H1 (cell line): ENCODE measurements at regions not wholly inside any gene's neighbourhood (a gene's known extent, or its start where the extent isn't known, plus 50 kb on each side); places are given as distances from the start of the nearest gene placed in this dataset.

Experiments
- CTCF ChIA-PET: fragments of 300-600 bp; sonication (Branson Sonifier 250); formaldehyde crosslinking; loops from one replicate; lab custom pipeline; 2021; ENCODE audit not compliant: partially characterized antibody; lab: Charles Lee
- POLR2A ChIA-PET: fragments of 300-600 bp; sonication (Branson Sonifier 250); formaldehyde crosslinking; loops from one replicate; lab custom pipeline; 2021; ENCODE audit warnings: inconsistent platforms; ENCODE audit not compliant: partially characterized antibody; lab: Charles Lee
- DNase-seq, 2 experiments: peaks; one replicate each; pipeline versions ENCODE4 v3.0.0 to v3.0.0-alpha.2; 2010 to 2022; ENCODE audit warnings: low spot score in 2 of 2, low read depth in 1 of 2, mixed read lengths in 1 of 2
- FAIRE-seq: peaks from 2 replicates; lab custom pipeline; 2011; peaks lifted over from hg19 to GRCh38; lab: Jason Lieb, UNC
- H2AFZ ChIP-seq: 2 replicates; pipeline ENCODE4 v1.8.1; 2012; ENCODE audit warnings: low read length, inconsistent platforms
- H2AK5ac ChIP-seq: 2 replicates; pipeline ENCODE4 v1.6.1; 2013; ENCODE audit warnings: low read depth, low read length
- H2BK120ac ChIP-seq: replicated peaks from 2 replicates; pipeline ENCODE3; 2013; ENCODE audit warnings: low read depth, low read length, inconsistent platforms
- H2BK12ac ChIP-seq: 2 replicates; pipeline ENCODE4 v1.6.1; 2013; ENCODE audit warnings: low read depth, low read length
- H2BK15ac ChIP-seq: 2 replicates; pipeline ENCODE4 v1.6.1; 2013; ENCODE audit warnings: low read length
- H2BK20ac ChIP-seq: 2 replicates; pipeline ENCODE4 v1.6.1; 2013; ENCODE audit warnings: low read length
- H2BK5ac ChIP-seq: 2 replicates; pipeline ENCODE4 v1.6.1; 2013; ENCODE audit warnings: low read depth, low read length
- H3K14ac ChIP-seq: 2 replicates; pipeline ENCODE4 v1.6.1; 2013; ENCODE audit warnings: inconsistent platforms; ENCODE audit not compliant: insufficient read length
- H3K18ac ChIP-seq: 2 replicates; pipeline ENCODE4 v1.6.1; 2013; ENCODE audit warnings: low read length; ENCODE audit errors: extremely low read depth
- H3K23ac ChIP-seq: 2 replicates; pipeline ENCODE4 v1.6.1; 2013; ENCODE audit warnings: inconsistent platforms; ENCODE audit not compliant: insufficient read length
- H3K23me2 ChIP-seq: 2 replicates; pipeline ENCODE4 v1.6.1; 2013; ENCODE audit warnings: low read depth, low read length
- H3K27ac ChIP-seq: 2 replicates; pipeline ENCODE4 v1.6.1; 2011; ENCODE audit warnings: low read depth, low read length, inconsistent platforms
- H3K27me3 ChIP-seq, 4 experiments: replicated peaks in 1 of 4; 1 replicate in 1 of 4; 2 replicates in 3 of 4; pipeline versions ENCODE4 v1.6.1 to v1.8.1; 2011 to 2013; ENCODE audit warnings: low read length in 3 of 4, mild to moderate bottlenecking in 3 of 4, inconsistent platforms in 2 of 4, mixed read lengths in 2 of 4, moderate library complexity in 1 of 4; ENCODE audit not compliant: control insufficient read depth in 3 of 4, insufficient read depth in 3 of 4; ENCODE audit errors: extremely low read depth in 1 of 4
- H3K36me3 ChIP-seq, 4 experiments: 2 replicates each; pipeline versions ENCODE4 v1.6.1 to v1.8.1; 2011 to 2013; ENCODE audit warnings: mild to moderate bottlenecking in 4 of 4, low read length in 3 of 4, moderate library complexity in 2 of 4, control low read depth in 1 of 4, inconsistent platforms in 1 of 4; ENCODE audit not compliant: insufficient read depth in 4 of 4, control insufficient read depth in 2 of 4
- H3K4ac ChIP-seq: replicated peaks from 2 replicates; pipeline ENCODE3; 2013; ENCODE audit warnings: low read length, low read depth, mixed read lengths, inconsistent platforms; ENCODE audit not compliant: insufficient read length
- H3K4me1 ChIP-seq, 4 experiments: replicated peaks in 1 of 4; 1 replicate in 1 of 4; 2 replicates in 3 of 4; pipeline versions ENCODE4 v1.6.1 to v1.8.1; 2011 to 2013; ENCODE audit warnings: low read length in 3 of 4, inconsistent platforms in 2 of 4, mixed read lengths in 1 of 4; ENCODE audit not compliant: insufficient read depth in 4 of 4, control insufficient read depth in 3 of 4
- H3K4me2 ChIP-seq, 2 experiments: 2 replicates each; pipeline versions ENCODE4 v1.6.1 to v1.8.1; 2011 to 2013; ENCODE audit warnings: low read depth in 2 of 2, low read length in 2 of 2, control low read depth in 1 of 2, inconsistent platforms in 1 of 2, mild to moderate bottlenecking in 1 of 2; ENCODE audit not compliant: insufficient read depth in 1 of 2
- H3K4me3 ChIP-seq, 4 experiments: fragments of 200-600, 300-600 bp in 1 of 4; sonication (generic), shearing (Covaris generic), sonication (Bioruptor Twin) in 1 of 4; 2 replicates each; pipeline versions ENCODE4 v1.5.1 to v1.8.1; 2011 to 2016; ENCODE audit warnings: low read length in 4 of 4, low read depth in 3 of 4, control low read depth in 2 of 4, inconsistent platforms in 2 of 4, mild to moderate bottlenecking in 2 of 4, mixed read lengths in 1 of 4, moderate library complexity in 1 of 4; ENCODE audit not compliant: insufficient read depth in 2 of 4; ENCODE audit errors: extremely low read depth in 1 of 4
- H3K56ac ChIP-seq: replicated peaks from 2 replicates; pipeline ENCODE3; 2013; ENCODE audit warnings: low read depth, mild to moderate bottlenecking, mixed read lengths, low read length, inconsistent platforms; ENCODE audit not compliant: insufficient read length
- H3K79me1 ChIP-seq: 2 replicates; pipeline ENCODE4 v1.6.1; 2013; ENCODE audit warnings: low read depth, low read length, control low read depth
- H3K79me2 ChIP-seq, 2 experiments: 2 replicates each; pipeline versions ENCODE4 v1.6.1 to v1.8.1; 2012 to 2013; ENCODE audit warnings: low read length in 2 of 2, mild to moderate bottlenecking in 2 of 2, inconsistent platforms in 1 of 2; ENCODE audit not compliant: insufficient read depth in 2 of 2, control insufficient read depth in 1 of 2
- H3K9ac ChIP-seq, 4 experiments: replicated peaks in 1 of 4; 1 replicate in 1 of 4; 2 replicates in 3 of 4; pipeline versions ENCODE4 v1.6.1 to v1.8.1; 2011 to 2013; ENCODE audit warnings: low read depth in 3 of 4, low read length in 3 of 4, control low read depth in 2 of 4, mild to moderate bottlenecking in 2 of 4, moderate library complexity in 2 of 4, inconsistent platforms in 1 of 4; ENCODE audit errors: extremely low read depth in 1 of 4
- H3K9me3 ChIP-seq, 2 experiments: 2 replicates each; pipeline versions ENCODE4 v1.6.1 to v1.8.1; 2012 to 2013; ENCODE audit warnings: mild to moderate bottlenecking in 2 of 2, moderate library complexity in 2 of 2, control low read depth in 1 of 2, inconsistent platforms in 1 of 2, low read depth in 1 of 2, low read length in 1 of 2, mixed read lengths in 1 of 2; ENCODE audit not compliant: insufficient read depth in 2 of 2
- H4K20me1 ChIP-seq, 2 experiments: replicated peaks in 1 of 2; 2 replicates each; pipeline versions ENCODE3 to v1.8.1; 2011 to 2013; ENCODE audit warnings: inconsistent platforms in 2 of 2, low read length in 2 of 2, mild to moderate bottlenecking in 1 of 2; ENCODE audit not compliant: insufficient read depth in 2 of 2, control insufficient read depth in 1 of 2
- H4K5ac ChIP-seq: 2 replicates; pipeline ENCODE4 v1.6.1; 2013; ENCODE audit warnings: low read length, low read depth, mixed read lengths, inconsistent platforms; ENCODE audit not compliant: insufficient read length
- H4K8ac ChIP-seq: 2 replicates; pipeline ENCODE4 v1.8.0; 2013; ENCODE audit warnings: mild to moderate bottlenecking, moderate library complexity, low read length, inconsistent platforms; ENCODE audit not compliant: insufficient read depth; ENCODE audit errors: extremely low read depth
- H4K91ac ChIP-seq: replicated peaks from 2 replicates; pipeline ENCODE3; 2013; ENCODE audit warnings: low read length, mixed read lengths, inconsistent platforms; ENCODE audit not compliant: insufficient read length
- EGR1 ChIP-seq: IDR thresholded peaks from 2 replicates; pipeline ENCODE4 v1.6.1; 2011; ENCODE audit warnings: low read depth, low read length, borderline replicate concordance
- EZH2 ChIP-seq: fragments of 200-600 bp; sonication (generic); IDR thresholded peaks from 2 replicates; pipeline ENCODE4 v1.7.1; 2012; ENCODE audit warnings: low read depth, mild to moderate bottlenecking, moderate library complexity, low read length, inconsistent platforms; ENCODE audit not compliant: severe bottlenecking
- JUN ChIP-seq: IDR thresholded peaks from 2 replicates; pipeline ENCODE4 v1.6.1; 2011; ENCODE audit warnings: low read depth, mild to moderate bottlenecking, improper control_type of control experiment, low read length
- KDM4A ChIP-seq: IDR thresholded peaks from one replicate; pipeline ENCODE4 v1.7.1; 2012; ENCODE audit warnings: low read depth, mild to moderate bottlenecking, moderate library complexity, low read length, inconsistent platforms; ENCODE audit not compliant: severe bottlenecking
- NRF1 ChIP-seq: IDR thresholded peaks from 2 replicates; pipeline ENCODE4 v1.6.1; 2011; ENCODE audit warnings: mild to moderate bottlenecking, low read depth, low read length, improper control_type of control experiment
- SIRT6 ChIP-seq: IDR thresholded peaks from one replicate; pipeline ENCODE4 v1.7.1; 2012; ENCODE audit warnings: low read length, inconsistent platforms
- SP4 ChIP-seq: IDR thresholded peaks from 2 replicates; pipeline ENCODE4 v1.6.1; 2012; ENCODE audit warnings: low read length, inconsistent platforms
- SUZ12 ChIP-seq: fragments of 200-600 bp; sonication (generic); IDR thresholded peaks from 2 replicates; pipeline ENCODE4 v1.6.1; 2012; ENCODE audit warnings: mild to moderate bottlenecking, inconsistent platforms, low read length, moderate library complexity, mixed read lengths
- WGBS, 2 experiments: shearing (Covaris generic) in 1 of 2; methylation state at CpG; one replicate each; pipeline versions ENCODE4 v1.1.6 to v1.1.7; 2013 to 2015; ENCODE audit warnings: low lambda C conversion rate in 2 of 2, mixed read lengths in 2 of 2, inconsistent platforms in 1 of 2, low coverage in 1 of 2, missing lambda C conversion rate in 1 of 2; ENCODE audit not compliant: insufficient replicate concordance in 2 of 2, insufficient coverage in 1 of 2, insufficient read length in 1 of 2; ENCODE audit errors: extremely low coverage in 1 of 2, missing lambda C conversion rate in 1 of 2; 5-methylcytosine and 5-hydroxymethylcytosine counted together

GRCh38 chr5:37899037-37899436 is 59.2 kb upstream of the GDNF start:
- Histone ChIP-seq H2BK15ac (no peak overlapping the region), H2BK5ac (no peak overlapping the region), H3K27me3 (no peaks in the 10 kb centered on the region), H3K18ac (no peak overlapping the region), H3K9me3 (no peaks in the 10 kb centered on the region), H3K4ac (no peak overlapping the region), H3K14ac (no peak overlapping the region), H3K9ac (no peak overlapping the region), H3K56ac (no peak overlapping the region), H3K4me1 (no peaks in the 10 kb centered on the region), H3K36me3 (no peaks in the 10 kb centered on the region), H3K79me1 (no peaks in the 10 kb centered on the region), H4K20me1 (no peaks in the 10 kb centered on the region), H3K27ac (no peak overlapping the region), H2BK12ac (no peak overlapping the region), H4K91ac (no peak overlapping the region), H2AK5ac (no peak overlapping the region), H3K4me2 (no peak overlapping the region), H4K5ac (no peak overlapping the region), H3K23me2 (no peaks in the 10 kb centered on the region), H3K23ac (no peak overlapping the region), H2AFZ (no peak overlapping the region), H3K4me3 (no peak overlapping the region), H2BK120ac (no peak overlapping the region), H3K79me2 (no peaks in the 10 kb centered on the region), H4K8ac (no peak overlapping the region), H2BK20ac (no peak overlapping the region)
- 100% methylated on average over 1 of the region's 1 CpG; no CpG with 5 or more reads in 1 of the 2 experiments for WGBS, 2 experiments
- ChIA-PET POLR2A (no interaction called here), CTCF (interaction anchor here (1.1 to 1.9 kb wide), 3 partner anchors 10 to 284 kb away, joined by 4 to 5 read pairs (median 4); no protein-coding TSS in a partner anchor)
- FAIRE-seq: no peak
- TF ChIP-seq JUN: no peak
- TF ChIP-seq EZH2: no peak
- TF ChIP-seq SP4: no peak
- TF ChIP-seq NRF1: no peak
- TF ChIP-seq KDM4A: no peak
- TF ChIP-seq SIRT6: no peak
- TF ChIP-seq SUZ12: no peak
- TF ChIP-seq EGR1: no peak
- DNase-seq: no peak
